GM18499 (cell line): ENCODE measurements at regions not wholly inside any gene's neighbourhood (a gene's known extent, or its start where the extent isn't known, plus 50 kb on each side); places are given as distances from the start of the nearest gene placed in this dataset.
"Not testable (repeated sequence)": the region's sequence is repeated elsewhere in the genome, so short reads cannot be mapped to it uniquely, and the experiment has no call there.

ENCODE experiments used
- ATAC-seq: cut with Tn5 transposase; IDR thresholded peaks from one replicate; pipeline ENCODE4 v1.9.1; 2021; ENCODE audit warnings: moderate number of reproducible peaks; ENCODE audit not compliant: insufficient read depth, unreplicated experiment

DNA sequence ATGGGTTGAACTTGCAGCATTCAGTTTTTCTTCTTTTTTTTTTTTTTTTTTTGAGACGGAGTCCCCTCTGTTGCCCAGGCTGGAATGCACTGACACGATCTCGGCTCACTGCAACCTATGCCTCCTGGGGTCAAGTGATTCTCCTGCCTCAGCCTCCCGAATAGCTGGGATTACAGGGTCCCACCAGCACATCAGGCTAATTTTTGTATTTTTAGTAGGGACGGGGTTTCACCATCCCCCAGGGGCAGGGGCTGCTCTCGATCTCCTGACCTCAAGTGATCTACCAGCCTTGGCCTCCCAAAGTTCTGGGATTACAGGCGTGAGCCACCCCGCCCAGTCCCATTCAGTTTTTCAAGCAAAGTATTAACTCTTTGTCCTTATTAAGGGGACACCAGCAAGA is 117.6 kb upstream of the PRSS16 start:
- no peak for ATAC-seq

DNA sequence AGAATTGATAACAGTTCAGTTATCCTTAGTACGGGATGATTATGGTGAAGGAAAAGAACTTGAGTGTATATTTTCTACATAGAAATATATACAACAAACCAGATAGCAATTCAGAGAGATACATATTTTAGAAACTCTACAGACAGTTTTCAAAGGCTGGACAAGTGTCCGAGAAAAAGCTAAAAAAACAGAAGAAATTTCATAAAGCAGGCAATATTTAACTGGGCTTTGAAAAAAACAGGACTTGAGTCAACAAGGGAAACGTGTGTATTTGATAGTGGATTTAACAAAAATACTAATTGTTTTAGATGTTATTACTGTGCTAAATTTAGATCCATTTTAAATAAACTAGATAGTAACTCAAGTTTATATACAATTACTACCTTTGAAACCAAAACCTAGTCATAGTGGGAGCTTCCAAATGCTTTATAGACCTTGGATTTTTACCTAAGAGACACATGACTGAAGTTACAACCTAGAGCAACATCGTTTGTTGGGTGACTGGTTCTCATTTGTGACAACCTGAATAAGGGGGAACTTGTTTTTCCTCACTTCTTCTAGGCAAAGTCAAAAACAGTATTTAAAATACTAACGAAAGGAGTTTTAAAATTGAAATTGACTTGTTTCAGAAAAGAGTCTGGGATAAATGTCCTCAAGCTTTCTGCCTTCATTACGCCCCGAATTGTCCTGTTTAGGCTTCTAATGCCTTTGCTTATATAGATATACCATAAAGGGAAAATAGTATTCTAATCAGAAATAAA is 116.7 kb upstream of the PRSS16 start:
- ATAC-seq: no peak

DNA sequence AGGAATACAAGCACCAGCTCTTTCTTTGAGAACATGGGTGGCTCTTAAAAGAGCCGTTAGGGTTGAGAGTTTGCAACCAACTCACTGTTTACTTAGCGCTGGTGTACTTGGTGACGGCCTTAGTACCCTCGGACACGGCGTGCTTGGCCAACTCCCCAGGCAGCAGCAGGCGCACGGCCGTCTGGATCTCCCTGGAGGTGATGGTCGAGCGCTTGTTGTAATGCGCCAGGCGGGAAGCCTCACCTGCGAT is 115.3 kb upstream of the PRSS16 start:
- ATAC-seq: not testable (repeated sequence)

DNA sequence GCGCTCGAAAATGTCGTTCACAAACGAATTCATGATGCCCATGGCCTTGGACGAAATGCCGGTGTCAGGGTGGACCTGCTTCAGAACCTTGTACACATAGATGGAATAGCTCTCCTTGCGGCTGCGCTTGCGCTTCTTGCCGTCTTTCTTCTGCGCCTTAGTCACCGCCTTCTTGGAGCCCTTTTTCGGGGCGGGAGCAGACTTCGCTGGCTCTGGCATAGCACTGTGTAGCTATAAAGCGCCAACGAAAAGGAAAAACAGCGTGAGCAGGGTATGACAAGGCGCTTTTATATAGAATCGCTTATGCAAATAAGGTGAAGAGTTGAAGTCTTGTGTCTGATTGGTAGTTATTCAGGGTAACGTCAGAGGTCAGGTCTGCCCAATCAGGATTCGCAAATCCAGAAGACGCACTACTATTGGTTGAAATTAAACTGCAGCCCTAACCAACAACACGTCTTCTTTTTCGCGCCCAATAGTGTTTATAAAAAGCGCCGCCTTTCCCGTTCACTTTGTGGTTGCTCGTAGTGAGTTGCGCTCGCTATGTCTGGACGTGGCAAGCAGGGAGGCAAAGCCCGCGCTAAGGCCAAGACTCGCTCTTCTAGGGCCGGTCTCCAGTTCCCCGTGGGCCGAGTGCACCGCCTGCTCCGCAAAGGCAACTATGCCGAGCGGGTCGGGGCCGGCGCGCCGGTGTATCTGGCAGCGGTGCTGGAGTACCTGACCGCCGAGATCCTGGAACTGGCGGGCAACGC is 114.8 kb upstream of the PRSS16 start:
- ATAC-seq: peak; percentile 62

DNA sequence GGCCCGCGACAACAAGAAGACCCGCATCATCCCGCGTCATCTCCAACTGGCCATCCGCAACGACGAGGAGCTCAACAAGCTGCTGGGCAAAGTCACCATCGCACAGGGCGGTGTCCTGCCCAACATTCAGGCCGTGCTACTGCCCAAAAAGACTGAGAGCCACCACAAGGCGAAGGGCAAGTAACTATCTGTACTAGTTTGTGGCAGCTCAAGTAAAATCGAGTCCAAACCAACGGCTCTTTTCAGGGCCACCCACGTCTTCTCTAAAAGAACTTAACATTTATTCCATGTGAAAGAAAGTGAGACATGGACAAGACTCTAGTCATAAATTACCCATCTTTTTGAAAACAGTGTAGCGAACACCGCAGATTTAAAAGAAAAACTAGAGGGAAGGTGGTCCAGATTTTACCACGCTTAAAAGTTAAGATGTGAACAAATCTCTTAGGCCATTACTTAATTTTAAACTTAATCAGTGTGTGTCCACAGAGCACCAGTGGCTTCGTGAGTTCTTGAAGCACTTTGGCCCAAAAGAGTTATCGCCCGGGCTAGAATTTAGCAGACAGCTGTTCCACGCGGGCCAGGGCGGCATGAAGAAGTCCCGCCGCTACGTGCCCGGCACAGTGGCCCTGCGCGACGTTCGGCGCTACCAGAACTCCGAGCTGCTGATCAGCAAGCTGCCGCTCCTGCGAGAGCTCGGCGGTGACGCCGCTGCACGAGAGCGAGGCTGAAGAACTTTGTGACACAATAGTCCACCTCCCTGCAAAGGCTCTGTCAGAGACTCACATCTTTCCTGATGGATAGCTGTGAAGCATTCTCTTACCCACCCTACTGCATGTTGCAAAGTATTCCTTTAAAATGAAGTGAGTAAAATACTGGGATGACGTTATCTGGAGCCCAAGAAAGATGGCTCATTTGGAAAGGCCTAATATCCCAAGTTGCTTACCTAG is 113.9 kb upstream of the PRSS16 start:
- no peak for ATAC-seq

DNA sequence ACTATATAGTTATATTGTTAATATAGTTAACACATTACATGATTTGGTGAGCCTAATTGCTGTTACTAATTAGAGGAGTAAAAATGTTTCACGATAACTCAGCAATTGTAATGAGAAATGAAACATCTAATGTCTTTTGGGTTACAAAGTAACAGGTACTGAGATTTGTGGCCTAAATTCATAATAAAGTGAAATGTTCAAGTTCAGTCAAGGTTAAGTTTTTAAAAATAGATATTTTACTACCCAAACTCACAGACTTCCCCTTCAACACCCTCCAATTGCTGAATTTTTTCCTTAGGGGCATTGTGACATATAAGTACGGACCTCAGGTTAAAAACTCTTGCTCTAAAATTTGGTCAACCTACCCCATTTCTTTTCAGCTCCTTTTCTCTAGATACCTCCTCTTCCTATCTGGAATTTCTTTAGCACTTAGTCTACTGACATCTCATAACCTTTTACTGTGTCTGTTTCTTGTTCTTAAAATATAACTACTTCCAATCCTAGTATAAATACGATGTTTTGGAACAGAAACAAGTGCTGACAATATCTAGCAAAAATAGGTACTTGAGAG is 112.3 kb upstream of the PRSS16 start:
- no peak for ATAC-seq

DNA sequence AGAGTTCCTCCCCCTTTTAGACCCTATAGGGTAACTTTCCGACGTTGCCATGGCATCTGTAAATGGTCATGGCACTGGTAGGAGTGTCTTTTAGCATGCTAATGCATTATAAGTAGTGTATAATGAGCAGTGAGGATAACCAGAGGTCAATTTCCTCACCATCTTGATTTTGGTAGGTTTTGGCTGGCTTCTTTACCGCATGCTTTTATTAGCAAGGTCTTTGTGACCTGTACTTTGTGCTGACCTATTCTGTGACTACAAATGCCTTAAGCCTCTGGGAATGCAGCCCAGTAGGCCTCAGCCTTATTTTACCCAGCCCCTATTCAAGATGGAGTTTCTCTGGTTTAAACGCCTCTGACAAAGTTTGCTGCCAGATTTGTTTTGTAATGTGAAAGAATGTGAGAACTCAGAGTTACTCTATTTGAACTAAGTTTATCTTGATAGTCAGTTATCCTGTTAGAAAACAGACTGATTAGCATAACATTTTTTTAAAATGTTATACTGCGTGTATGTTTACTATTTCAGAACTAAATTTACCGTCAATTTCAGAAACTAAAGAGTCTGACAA is 111.3 kb upstream of the PRSS16 start:
- ATAC-seq: no peak

DNA sequence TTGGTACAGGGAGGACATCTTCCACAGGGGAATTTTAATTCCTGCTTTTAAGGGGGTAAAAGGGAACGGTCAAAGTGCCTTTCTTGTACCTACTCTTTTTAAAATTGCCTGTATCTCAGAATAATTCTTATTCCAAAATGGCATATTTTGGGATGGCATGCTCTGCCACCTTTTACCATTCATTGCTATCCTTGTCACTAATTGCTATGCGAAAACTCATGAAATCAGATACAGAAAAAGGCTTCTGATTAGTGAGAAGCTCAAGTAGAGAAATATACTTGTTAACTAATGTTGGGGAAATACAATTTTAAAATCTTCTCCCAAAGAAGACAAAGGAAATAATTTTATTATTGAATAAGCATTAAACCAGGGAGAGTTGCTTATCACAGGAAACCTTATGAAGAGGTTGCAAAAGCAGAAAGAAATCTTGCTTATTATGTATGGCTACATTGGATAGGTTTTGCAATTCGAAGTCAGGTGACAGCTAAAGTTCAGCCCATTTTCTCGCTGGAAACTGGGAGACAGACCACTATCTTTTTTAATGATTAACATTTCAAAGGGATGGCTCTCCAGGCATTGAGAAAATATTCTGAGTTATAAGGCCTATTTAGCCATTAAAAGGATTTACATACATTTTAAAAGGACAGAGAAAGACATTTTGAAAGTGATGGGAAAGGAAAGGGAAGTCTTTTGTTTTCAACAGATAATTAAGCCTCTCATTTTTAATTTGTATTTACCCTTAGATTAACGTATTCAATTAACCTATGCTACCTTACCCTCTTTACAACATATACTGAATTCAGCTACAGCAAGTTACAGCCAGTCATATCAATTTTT is 110.3 kb upstream of the PRSS16 start:
- ATAC-seq: no peak

DNA sequence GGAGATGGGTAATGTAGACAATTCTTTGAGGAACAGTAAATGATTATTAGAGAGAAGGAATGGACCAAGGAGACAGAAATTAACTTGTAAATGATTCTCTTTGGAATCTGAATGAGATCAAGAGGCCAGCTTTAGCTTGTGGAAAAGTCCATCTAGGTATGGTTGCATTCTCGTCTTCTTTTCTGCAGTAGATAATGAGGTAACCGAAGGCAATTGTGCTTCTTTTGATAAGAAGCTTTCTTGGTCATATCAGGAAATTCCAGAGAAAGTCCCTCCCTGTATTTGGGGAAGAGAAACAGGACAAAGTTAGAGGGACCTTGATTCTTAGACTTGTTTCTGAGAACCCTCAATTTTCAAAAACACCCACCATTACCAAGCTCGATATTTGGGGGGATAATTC is 109.1 kb upstream of the PRSS16 start:
- no peak for ATAC-seq

DNA sequence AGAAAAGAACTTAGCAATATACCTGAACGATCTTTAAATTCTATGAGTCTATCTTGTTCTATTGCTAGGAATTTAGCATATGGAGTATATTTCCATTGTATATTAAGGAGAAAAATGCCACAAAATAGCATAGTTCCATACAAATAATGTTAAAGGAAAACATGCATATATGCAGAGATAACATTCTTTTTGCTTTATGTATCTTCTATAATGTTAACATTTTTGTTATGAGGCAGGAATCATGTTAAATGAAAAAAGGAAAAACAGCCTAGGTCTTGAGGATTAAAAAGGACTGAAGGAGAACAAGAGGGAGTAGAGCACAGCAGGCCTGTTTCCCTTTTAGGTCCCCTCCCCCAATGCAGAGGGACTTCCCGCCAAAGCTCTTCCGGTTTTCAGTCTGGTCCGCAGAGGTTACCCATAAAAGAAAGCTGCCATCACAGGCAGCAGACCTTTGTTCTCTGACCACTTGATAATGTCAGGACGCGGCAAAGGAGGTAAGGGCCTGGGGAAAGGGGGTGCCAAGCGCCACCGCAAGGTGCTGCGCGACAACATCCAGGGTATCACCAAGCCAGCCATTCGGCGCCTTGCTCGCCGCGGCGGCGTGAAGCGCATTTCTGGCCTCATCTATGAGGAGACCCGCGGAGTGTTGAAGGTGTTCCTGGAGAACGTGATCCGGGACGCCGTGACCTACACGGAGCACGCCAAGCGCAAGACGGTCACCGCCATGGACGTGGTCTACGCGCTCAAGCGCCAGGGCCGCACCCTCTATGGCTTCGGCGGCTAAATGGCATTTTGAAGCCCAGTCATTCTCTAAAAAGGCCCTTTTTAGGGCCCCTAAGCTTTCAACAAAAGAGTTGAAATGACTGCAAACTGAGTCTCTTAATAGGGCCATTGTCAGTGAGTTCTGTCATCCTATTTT is 108.4 kb upstream of the PRSS16 start:
- no peak for ATAC-seq

DNA sequence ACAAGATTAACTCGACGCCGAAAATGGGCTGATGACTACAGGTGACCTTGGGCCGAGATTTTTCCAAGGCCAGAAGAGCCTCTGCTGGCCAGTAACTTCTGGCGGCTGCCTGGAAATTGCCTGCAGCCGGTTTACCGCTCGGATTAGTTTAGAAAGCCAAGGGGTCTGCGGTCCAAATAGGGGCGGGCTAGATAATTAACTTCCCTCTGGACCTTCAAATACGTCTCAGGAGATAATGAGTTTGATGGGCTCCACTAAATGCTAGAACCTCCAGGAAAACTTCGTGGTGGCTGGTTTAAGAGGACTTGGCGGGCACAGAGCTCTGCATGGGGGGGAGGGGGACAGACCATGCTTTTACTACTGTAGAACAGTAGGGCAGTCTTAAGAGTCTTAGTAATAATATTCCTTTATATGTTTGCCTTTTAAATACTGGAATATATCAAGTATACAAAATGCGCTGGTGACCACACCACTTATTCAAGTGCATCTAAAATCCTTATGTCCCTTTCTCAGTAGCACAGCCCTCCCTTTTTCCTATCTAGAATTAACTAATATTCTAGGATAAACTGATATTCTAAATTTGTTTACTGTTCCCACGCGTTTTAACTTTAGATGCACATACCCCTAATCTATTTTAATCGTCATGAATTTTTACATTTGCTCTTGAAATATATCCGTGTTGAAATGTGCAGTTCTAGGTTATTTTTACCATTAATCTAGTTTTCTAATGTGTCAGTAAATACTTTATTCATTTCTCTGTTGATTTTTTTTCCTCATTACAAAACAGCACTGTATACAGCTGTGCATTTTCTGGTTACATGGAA is 107.5 kb upstream of the PRSS16 start:
- ATAC-seq: no peak

DNA sequence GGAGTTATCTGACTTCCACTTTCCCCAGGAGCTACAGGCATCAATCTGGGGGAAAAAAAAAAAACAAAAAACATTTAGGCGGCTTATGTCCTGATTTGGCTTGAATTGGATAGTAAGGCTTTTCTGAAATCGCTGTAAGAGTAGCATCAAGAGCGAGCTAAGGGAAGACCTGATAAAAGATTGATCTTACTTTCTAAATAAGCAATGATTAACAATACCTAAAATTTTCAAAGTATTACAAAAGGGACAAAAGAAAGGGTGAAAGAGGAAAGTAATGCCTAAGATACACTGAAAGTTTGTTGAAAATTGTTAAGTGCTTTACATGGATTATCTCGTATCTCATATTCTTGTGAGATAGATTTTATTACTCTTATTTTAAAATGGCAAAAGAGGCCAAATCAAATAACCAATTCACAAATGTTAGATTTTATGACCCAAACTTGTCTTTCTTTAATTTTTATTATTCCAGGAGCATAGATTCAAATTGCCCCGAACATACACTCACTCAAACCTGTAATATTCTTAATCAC is 106.4 kb upstream of the PRSS16 start:
- no peak for ATAC-seq

DNA sequence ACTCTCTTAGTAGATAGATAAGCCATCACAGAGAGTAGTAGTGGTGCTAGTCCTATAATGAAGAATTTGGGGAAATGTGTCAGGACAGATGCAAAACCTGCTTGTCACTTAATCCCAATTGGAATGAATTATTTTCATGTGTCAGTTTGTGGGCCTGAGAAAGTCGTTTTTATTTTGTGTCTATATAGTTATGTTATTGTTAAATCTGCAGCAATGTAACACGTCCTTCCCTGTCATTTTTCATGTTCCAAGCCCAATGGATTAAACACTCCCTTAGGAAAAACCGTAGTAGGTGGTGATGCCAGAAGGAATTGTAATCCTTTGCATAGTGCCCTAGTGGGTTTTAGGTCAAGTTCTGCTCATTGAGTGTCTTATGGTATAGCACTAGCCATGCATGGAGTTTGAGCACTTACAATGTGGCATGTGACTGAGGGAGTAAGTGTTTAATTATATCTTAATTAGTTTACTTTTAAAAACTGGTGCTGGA is 105.9 kb upstream of the PRSS16 start:
- ATAC-seq: no peak

DNA sequence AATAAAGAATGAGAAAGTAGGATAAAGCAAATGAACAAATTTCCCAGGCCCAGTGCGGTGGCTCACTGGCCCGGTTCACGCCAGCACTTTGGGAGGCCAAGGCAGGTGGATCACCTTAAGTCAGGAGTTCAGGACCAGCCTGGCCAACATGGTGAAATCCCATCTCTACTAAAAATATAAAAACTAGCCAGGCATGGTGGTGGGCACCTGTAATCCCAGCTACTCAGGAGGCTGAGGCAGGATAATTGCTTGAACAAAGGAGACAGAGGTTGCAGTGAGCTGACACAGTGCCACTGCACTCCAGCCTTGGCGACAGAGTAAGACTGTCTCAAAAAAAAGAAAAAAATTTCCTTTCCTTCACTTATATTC is 104.5 kb upstream of the PRSS16 start:
- ATAC-seq: not testable (repeated sequence)

DNA sequence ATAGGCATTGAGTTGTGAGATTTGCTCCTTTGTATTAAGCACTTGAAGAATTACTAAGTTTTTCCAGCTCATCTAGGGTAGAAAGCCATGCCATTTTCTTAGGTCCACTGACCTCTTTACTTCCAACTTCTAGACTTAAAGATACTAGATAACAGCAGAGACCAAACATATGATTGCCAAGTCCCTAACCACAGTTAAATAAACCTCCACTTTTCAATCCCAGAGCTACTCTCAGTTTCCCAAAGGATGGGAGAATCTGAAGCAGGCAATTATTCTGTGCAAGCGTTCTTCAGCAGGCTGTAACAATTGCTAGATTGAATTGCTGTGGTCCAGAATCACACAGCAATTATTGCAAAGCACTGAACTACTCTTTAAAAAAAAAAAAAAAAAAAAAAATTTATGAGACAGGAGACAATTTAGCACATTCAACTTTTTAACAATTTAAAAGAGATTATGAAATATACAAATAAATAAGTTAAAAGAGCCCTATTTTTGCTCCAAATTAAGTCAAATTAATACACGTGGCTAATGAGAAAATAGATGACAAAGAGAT is 104.0 kb upstream of the PRSS16 start:
- ATAC-seq: no peak

DNA sequence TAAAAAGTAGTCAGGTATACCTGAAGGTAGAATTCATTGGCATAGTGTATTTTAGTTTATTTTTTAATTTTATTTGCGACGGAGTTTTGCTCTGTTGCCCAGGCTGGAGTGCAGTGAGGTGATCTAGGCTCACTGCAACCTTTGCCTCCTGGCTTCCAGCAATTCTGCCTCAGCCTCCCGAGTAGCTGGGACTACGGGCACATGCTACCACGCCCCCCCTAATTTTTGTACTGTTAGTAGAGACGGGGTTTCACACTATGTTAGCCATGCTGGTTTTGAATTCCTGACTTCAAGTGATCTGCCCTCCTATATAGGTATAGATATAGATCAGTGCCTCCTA is 102.8 kb upstream of the PRSS16 start:
- no peak for ATAC-seq

DNA sequence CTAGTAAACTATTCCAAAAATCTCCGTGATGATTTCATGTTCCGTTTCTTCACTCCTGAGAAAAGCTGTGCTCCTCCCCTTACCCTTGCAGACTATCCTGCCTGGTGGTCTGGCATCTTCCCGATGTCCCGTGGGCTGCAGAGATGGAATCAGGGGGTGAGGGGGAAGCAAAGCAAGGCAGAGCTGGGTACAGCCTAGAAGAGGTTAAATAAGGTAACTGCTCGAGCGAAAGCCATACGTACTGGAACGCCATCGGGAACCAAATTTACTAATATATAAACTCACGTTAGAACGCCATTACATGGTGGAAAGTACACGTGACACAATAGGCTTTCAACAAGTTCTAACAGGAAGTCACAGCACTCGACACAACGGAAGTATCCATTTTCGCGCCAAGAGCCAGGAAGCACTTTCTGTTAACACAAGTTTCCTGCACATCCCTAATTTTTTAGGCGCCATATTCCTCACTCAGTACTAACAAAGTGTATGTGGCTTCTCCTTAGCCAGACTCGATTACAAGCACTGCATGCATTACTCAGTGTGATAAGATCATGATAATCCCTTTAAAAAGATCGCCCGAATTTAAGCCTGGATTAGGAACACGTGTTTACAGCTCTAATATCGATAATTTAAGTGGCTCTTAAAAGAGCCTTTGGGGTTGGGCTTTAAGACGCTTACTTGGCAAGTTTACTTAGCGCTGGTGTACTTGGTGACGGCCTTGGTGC is 101.6 kb upstream of the PRSS16 start:
- ATAC-seq: no peak
